Astrocyte of the spinal cord (primary cell): ENCODE measurements at regions not wholly inside any gene's neighbourhood (a gene's known extent, or its start where the extent isn't known, plus 50 kb on each side); places are given as distances from the start of the nearest gene placed in this dataset.

ENCODE experiments used
- DNase-seq: peaks from one replicate; pipeline ENCODE4 v3.0.0; 2011; ENCODE audit warnings: low read depth, low spot score
- H3K4me3 ChIP-seq: 2 replicates; pipeline ENCODE4 v1.5.1; 2011; ENCODE audit warnings: low read depth, mild to moderate bottlenecking, low read length, moderate library complexity
- CTCF ChIP-seq: IDR thresholded peaks from 2 replicates; pipeline ENCODE4 v1.5.1; 2012; ENCODE audit warnings: low read depth, mild to moderate bottlenecking, low read length, inconsistent platforms
- in situ Hi-C: cut with HindIII; loops from 2 replicates; pipeline ENCODE4 v1.10.0; 2017; ENCODE audit warnings: low sequenced_read_pairs

- TF ChIP-seq CTCF = no peak
- in situ Hi-C loops = no loop called here
- no peak overlapping the region for H3K4me3 ChIP-seq
- no peak for DNase-seq
Observed at GRCh38 chr11:98107736-98108135, 913.0 kb upstream of the CNTN5 start.

GRCh38 chr11:98110030-98110429, 910.7 kb upstream of the CNTN5 start:
- no peak overlapping the region for H3K4me3 ChIP-seq
- TF ChIP-seq CTCF = no peak
- no peak for DNase-seq
- in situ Hi-C loops = no loop called here

GRCh38 chr11:98115873-98116272, 904.9 kb upstream of the CNTN5 start:
- no peak for DNase-seq
- no peak overlapping the region for H3K4me3 ChIP-seq
- in situ Hi-C loops = no loop called here
- no peak for TF ChIP-seq CTCF

- no peak overlapping the region for H3K4me3 ChIP-seq
- TF ChIP-seq CTCF = no peak
- no peak for DNase-seq
- in situ Hi-C loops = no loop called here
Observed at GRCh38 chr11:98130117-98130625, 890.6 kb upstream of the CNTN5 start.

GRCh38 chr11:98136357-98136756, 884.4 kb upstream of the CNTN5 start:
- TF ChIP-seq CTCF = no peak
- in situ Hi-C loops = no loop called here
- no peak overlapping the region for H3K4me3 ChIP-seq
- DNase-seq = no peak

- no peak for DNase-seq
- no peak for TF ChIP-seq CTCF
- in situ Hi-C loops = no loop called here
- no peak overlapping the region for H3K4me3 ChIP-seq
Observed at GRCh38 chr11:98137437-98137836, 883.3 kb upstream of the CNTN5 start.

GRCh38 chr11:98143661-98144060, 877.1 kb upstream of the CNTN5 start:
- no peak for TF ChIP-seq CTCF
- no peak overlapping the region for H3K4me3 ChIP-seq
- no peak for DNase-seq
- in situ Hi-C loops = no loop called here
